HepG2 (cell line): ENCODE measurements at regions not wholly inside any gene's neighbourhood (a gene's known extent, or its start where the extent isn't known, plus 50 kb on each side); places are given as distances from the start of the nearest gene placed in this dataset.

Experiments used
- ATAC-seq: fragments of 200-7000 bp; cut with Tn5 transposase; 3 replicates; pipeline ENCODE4 v1.9.1; 2020; ENCODE audit warnings: mild to moderate bottlenecking, moderate library complexity
- BruUV-seq: library from RNA; stranded (reverse); fragments of 400-500 nt; replicated peaks from 2 replicates; lab custom pipeline; 2021; lab: Mats Ljungman, UMichigan
- CTCF ChIA-PET: fragments of 300-600 bp; formaldehyde crosslinking; extraction: SDS; loops from one replicate; lab custom pipeline; 2021; ENCODE audit warnings: low total read pairs, inconsistent platforms, low intra/inter-chr PET ratio; lab: Yijun Ruan, JAX
- POLR2A ChIA-PET: fragments of 350-600 bp; sonication (Branson Sonifier 250); formaldehyde crosslinking; loops from one replicate; lab custom pipeline; 2020; ENCODE audit warnings: antibody characterized with exemption, inconsistent platforms; lab: Yijun Ruan, JAX
- DNase-seq: peaks from one replicate; pipeline ENCODE4 v3.0.0-alpha.2; 2015; ENCODE audit warnings: low spot score
- FAIRE-seq: peaks from 3 replicates; lab custom pipeline; 2011; peaks lifted over from hg19 to GRCh38; lab: Jason Lieb, UNC
- H2AFZ ChIP-seq: one replicate; pipeline ENCODE4 v1.6.1; 2011; ENCODE audit warnings: low read length, inconsistent platforms
- H3K27ac ChIP-seq: fragments of 300-600 bp; 3 replicates; pipeline ENCODE4 v1.8.0; 2011; ENCODE audit warnings: mixed run types, mild to moderate bottlenecking, mixed read lengths, low read length, inconsistent platforms; ENCODE audit not compliant: insufficient read depth; ENCODE audit errors: extremely low read length
- H3K27me3 ChIP-seq, 2 experiments: fragments of 200-600 bp in 1 of 2; 2 replicates in 1 of 2; 3 replicates in 1 of 2; pipeline versions ENCODE4 v1.6.0 to v1.8.0; 2011; ENCODE audit warnings: low read length in 2 of 2, mild to moderate bottlenecking in 2 of 2, moderate library complexity in 2 of 2, inconsistent platforms in 1 of 2; ENCODE audit not compliant: insufficient read depth in 2 of 2, control insufficient read depth in 1 of 2
- H3K36me3 ChIP-seq, 2 experiments: fragments of 200-600 bp in 1 of 2; replicated peaks in 1 of 2; 2 replicates in 1 of 2; 3 replicates in 1 of 2; pipeline versions ENCODE4 v1.5.1 to v1.8.0; 2011; ENCODE audit warnings: low read length in 2 of 2, inconsistent platforms in 1 of 2; ENCODE audit not compliant: insufficient read depth in 2 of 2, control insufficient read depth in 1 of 2
- H3K4me1 ChIP-seq: 2 replicates; pipeline ENCODE4 v1.5.1; 2012; ENCODE audit warnings: low read length, inconsistent platforms; ENCODE audit not compliant: insufficient read depth
- H3K4me2 ChIP-seq: 2 replicates; pipeline ENCODE4 v1.6.0; 2011; ENCODE audit warnings: low read depth, low read length, inconsistent platforms
- H3K4me3 ChIP-seq, 3 experiments: fragments of 200-600 bp in 1 of 3; sonication (generic), shearing (Covaris generic) in 1 of 3; replicated peaks in 1 of 3; 2 replicates each; pipeline ENCODE4 v1.5.1; 2011 to 2016; ENCODE audit warnings: low read length in 3 of 3, inconsistent platforms in 2 of 3, low read depth in 2 of 3, mild to moderate bottlenecking in 2 of 3, control low read depth in 1 of 3, mixed read lengths in 1 of 3; ENCODE audit not compliant: insufficient read depth in 1 of 3
- H3K79me2 ChIP-seq: one replicate; pipeline ENCODE4 v1.6.1; 2011; ENCODE audit warnings: low read length, inconsistent platforms; ENCODE audit not compliant: insufficient read depth
- H3K9ac ChIP-seq: 2 replicates; pipeline ENCODE4 v1.6.0; 2011; ENCODE audit warnings: mild to moderate bottlenecking, low read depth, low read length, inconsistent platforms; ENCODE audit not compliant: insufficient read depth
- H3K9me3 ChIP-seq: 2 replicates; pipeline ENCODE4 v1.5.1; 2012; ENCODE audit warnings: mild to moderate bottlenecking, low read length
- H4K20me1 ChIP-seq: 2 replicates; pipeline ENCODE4 v1.6.0; 2011; ENCODE audit warnings: inconsistent platforms, mild to moderate bottlenecking, low read length, moderate library complexity; ENCODE audit not compliant: insufficient read depth
- BRCA1 ChIP-seq: sonication (generic); formaldehyde crosslinking; IDR thresholded peaks from 2 replicates; pipeline ENCODE4 v1.4.0; 2020; ENCODE audit warnings: missing genetic modification reagents
- ESRRA ChIP-seq: sonication (generic); formaldehyde crosslinking; IDR thresholded peaks from 2 replicates; pipeline ENCODE4 v1.5.1; 2020; ENCODE audit warnings: mild to moderate bottlenecking, low read depth, missing genetic modification reagents
- JARID2 ChIP-seq: sonication (generic); formaldehyde crosslinking; IDR thresholded peaks from 2 replicates; pipeline ENCODE4 v1.8.1; 2023; ENCODE audit warnings: missing genetic modification reagents, inconsistent platforms; ENCODE audit not compliant: insufficient replicate concordance
- MYC ChIP-seq: sonication (generic); formaldehyde crosslinking; IDR thresholded peaks from 2 replicates; pipeline ENCODE4 v1.9.0; 2021; ENCODE audit warnings: missing genetic modification reagents, borderline replicate concordance
- PCBP2 ChIP-seq: fragments of 200-400 bp; formaldehyde crosslinking; optimal IDR thresholded peaks from 2 replicates; pipeline ENCODE3; 2018; ENCODE audit warnings: low read length, low read depth; ENCODE audit not compliant: poor library complexity, severe bottlenecking
- PHF5A ChIP-seq: IDR thresholded peaks from one replicate; pipeline ENCODE4 v1.6.1; 2018; ENCODE audit warnings: low read depth, missing genetic modification reagents; ENCODE audit not compliant: unreplicated experiment
- ZFP36L2 ChIP-seq: sonication (generic); formaldehyde crosslinking; IDR thresholded peaks from 2 replicates; pipeline ENCODE4 v1.4.0; 2020; ENCODE audit warnings: missing genetic modification reagents
- ZNF282 ChIP-seq: fragments of 450-650 bp; IDR thresholded peaks from 2 replicates; pipeline ENCODE4 v1.6.1; 2018; ENCODE audit not compliant: partially characterized antibody
- ZSCAN25 ChIP-seq: sonication (generic); formaldehyde crosslinking; IDR thresholded peaks from 2 replicates; pipeline ENCODE4 v1.8.0; 2022; ENCODE audit warnings: mild to moderate bottlenecking, missing genetic modification reagents
- WGBS: methylation state at CpG from one replicate; pipeline ENCODE4 v1.1.6; 2017; ENCODE audit warnings: low lambda C conversion rate; 5-methylcytosine and 5-hydroxymethylcytosine counted together
- in situ Hi-C: cut with HindIII; loops from 2 replicates; pipeline ENCODE4 v1.10.0; 2017; ENCODE audit warnings: low pct_unique_long_range_greater_than_20kb; ENCODE audit not compliant: extremely low pct_ligation_motif_present
- intact Hi-C: fragments of 100-400 bp; cut with micrococcal nuclease; formaldehyde crosslinking; loops from one replicate; pipeline ENCODE4 v1.10.0; 2022; ENCODE audit not compliant: unreplicated experiment
- TF ChIP-seq, protein P1 (sequence below): sonication (generic); formaldehyde crosslinking; IDR thresholded peaks from 2 replicates; pipeline ENCODE4 v1.9.0; 2021; ENCODE audit warnings: mild to moderate bottlenecking, missing genetic modification reagents
- TF ChIP-seq, protein P2 (sequence below): sonication (generic); formaldehyde crosslinking; IDR thresholded peaks from 2 replicates; pipeline ENCODE4 v1.4.0; 2020; ENCODE audit warnings: missing genetic modification reagents

DNA sequence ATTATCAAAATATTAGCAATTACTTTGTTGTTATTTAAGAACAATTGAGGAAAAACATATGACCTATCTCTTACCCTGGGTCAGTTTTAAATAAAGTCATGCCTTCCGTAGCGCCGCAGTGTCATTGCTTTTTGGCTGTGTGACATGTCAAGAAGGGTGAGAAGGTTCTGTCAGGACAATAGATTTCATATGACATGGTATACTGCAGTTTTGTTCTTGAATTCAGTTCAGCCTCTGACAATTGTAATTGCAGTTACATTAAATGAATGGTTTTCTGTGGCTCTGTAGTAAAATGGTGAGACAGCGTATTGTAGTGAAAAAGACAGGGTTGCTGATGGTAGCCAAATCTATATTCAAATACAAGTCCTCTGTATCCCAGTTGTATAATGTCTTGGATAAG, 307.2 kb downstream of the CDH2 start (continued):
- TF ChIP-seq, protein P1, sequence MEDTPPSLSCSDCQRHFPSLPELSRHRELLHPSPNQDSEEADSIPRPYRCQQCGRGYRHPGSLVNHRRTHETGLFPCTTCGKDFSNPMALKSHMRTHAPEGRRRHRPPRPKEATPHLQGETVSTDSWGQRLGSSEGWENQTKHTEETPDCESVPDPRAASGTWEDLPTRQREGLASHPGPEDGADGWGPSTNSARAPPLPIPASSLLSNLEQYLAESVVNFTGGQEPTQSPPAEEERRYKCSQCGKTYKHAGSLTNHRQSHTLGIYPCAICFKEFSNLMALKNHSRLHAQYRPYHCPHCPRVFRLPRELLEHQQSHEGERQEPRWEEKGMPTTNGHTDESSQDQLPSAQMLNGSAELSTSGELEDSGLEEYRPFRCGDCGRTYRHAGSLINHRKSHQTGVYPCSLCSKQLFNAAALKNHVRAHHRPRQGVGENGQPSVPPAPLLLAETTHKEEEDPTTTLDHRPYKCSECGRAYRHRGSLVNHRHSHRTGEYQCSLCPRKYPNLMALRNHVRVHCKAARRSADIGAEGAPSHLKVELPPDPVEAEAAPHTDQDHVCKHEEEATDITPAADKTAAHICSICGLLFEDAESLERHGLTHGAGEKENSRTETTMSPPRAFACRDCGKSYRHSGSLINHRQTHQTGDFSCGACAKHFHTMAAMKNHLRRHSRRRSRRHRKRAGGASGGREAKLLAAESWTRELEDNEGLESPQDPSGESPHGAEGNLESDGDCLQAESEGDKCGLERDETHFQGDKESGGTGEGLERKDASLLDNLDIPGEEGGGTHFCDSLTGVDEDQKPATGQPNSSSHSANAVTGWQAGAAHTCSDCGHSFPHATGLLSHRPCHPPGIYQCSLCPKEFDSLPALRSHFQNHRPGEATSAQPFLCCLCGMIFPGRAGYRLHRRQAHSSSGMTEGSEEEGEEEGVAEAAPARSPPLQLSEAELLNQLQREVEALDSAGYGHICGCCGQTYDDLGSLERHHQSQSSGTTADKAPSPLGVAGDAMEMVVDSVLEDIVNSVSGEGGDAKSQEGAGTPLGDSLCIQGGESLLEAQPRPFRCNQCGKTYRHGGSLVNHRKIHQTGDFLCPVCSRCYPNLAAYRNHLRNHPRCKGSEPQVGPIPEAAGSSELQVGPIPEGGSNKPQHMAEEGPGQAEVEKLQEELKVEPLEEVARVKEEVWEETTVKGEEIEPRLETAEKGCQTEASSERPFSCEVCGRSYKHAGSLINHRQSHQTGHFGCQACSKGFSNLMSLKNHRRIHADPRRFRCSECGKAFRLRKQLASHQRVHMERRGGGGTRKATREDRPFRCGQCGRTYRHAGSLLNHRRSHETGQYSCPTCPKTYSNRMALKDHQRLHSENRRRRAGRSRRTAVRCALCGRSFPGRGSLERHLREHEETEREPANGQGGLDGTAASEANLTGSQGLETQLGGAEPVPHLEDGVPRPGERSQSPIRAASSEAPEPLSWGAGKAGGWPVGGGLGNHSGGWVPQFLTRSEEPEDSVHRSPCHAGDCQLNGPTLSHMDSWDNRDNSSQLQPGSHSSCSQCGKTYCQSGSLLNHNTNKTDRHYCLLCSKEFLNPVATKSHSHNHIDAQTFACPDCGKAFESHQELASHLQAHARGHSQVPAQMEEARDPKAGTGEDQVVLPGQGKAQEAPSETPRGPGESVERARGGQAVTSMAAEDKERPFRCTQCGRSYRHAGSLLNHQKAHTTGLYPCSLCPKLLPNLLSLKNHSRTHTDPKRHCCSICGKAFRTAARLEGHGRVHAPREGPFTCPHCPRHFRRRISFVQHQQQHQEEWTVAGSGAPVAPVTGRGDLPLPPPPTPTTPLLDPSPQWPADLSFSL = no peak
- no peak for TF ChIP-seq BRCA1 (CRISPR knock-in tag)
- no peak for TF ChIP-seq PCBP2
- TF ChIP-seq ZNF282 = no peak
- TF ChIP-seq JARID2 (CRISPR knock-in tag) = no peak
- no peak for TF ChIP-seq ESRRA (CRISPR knock-in tag)

DNA sequence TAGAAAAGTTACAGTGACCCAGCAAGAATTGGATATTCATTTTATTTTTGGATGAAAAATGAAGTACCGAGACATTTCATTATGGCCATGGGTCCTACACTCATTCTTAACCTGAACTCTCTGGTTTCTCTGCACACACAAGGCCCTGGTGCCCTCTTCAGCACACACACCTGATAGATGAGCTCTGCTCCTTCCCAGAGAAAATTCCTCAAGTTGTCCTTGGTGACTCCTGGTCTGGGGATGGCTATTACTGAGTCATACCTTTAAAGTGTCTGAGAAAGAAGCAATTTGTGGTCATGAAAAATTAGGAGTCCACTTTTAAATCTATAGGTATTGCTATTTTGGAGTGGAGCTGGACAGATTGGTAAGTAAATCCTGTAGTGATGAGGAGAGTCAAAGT, 311.5 kb downstream of the CDH2 start:
- 41% methylated on average over 1 of the region's 1 CpG for WGBS
- no peak for FAIRE-seq
- Histone ChIP-seq H3K27ac (no peak overlapping the region), H3K36me3 (no peaks in the 10 kb centered on the region), H3K79me2 (no peaks in the 10 kb centered on the region), H3K9me3 (no peaks in the 10 kb centered on the region), H3K27me3 (no peaks in the 10 kb centered on the region), H2AFZ (no peak overlapping the region), H3K9ac (no peak overlapping the region), H4K20me1 (no peaks in the 10 kb centered on the region), H3K4me3 (no peak overlapping the region), H3K4me1 (no peaks in the 10 kb centered on the region), H3K4me2 (no peak overlapping the region)
- DNase-seq = no peak
- in situ Hi-C loops (no loop called here), intact Hi-C loops (no loop called here)
- CTCF ChIA-PET = no interaction called here
- ATAC-seq = no peak
- BruUV-seq = no TSS peak
- POLR2A ChIA-PET = no interaction called here
- TF ChIP-seq PHF5A (CRISPR knock-in tag) = no peak
- TF ChIP-seq MYC (CRISPR knock-in tag) = no peak
- no peak for TF ChIP-seq ZFP36L2 (CRISPR knock-in tag)
- TF ChIP-seq, protein P1 = no peak
- TF ChIP-seq ZSCAN25 (CRISPR knock-in tag) = no peak
- TF ChIP-seq, protein P2, sequence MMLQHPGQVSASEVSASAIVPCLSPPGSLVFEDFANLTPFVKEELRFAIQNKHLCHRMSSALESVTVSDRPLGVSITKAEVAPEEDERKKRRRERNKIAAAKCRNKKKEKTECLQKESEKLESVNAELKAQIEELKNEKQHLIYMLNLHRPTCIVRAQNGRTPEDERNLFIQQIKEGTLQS (CRISPR knock-in tag) = no peak
